PC-3 (cell line): ENCODE measurements at regions not wholly inside any gene's neighbourhood (a gene's known extent, or its start where the extent isn't known, plus 50 kb on each side); places are given as distances from the start of the nearest gene placed in this dataset.
"Not testable (repeated sequence)": the region's sequence is repeated elsewhere in the genome, so short reads cannot be mapped to it uniquely, and the experiment has no call there.

Source experiments
- ATAC-seq: fragments of 200-7000 bp; cut with Tn5 transposase; 2 replicates; pipeline ENCODE4 v1.9.1; 2020; ENCODE audit warnings: mild to moderate bottlenecking, moderate library complexity
- BruUV-seq: library from RNA; stranded (reverse); fragments of 400-500 nt; replicated peaks from 2 replicates; lab custom pipeline; 2021; lab: Mats Ljungman, UMichigan
- CTCF ChIA-PET: fragments of 300-600 bp; sonication (Branson Sonifier 250); formaldehyde crosslinking; loops from one replicate; lab custom pipeline; 2022; ENCODE audit warnings: antibody characterized with exemption; lab: Charles Lee
- POLR2A ChIA-PET: fragments of 300-600 bp; sonication (Branson Sonifier 250); formaldehyde crosslinking; loops from one replicate; lab custom pipeline; 2022; ENCODE audit warnings: antibody characterized with exemption; ENCODE audit not compliant: unreplicated experiment; lab: Charles Lee
- DNase-seq: peaks from one replicate; pipeline ENCODE4 v3.0.0-alpha.2; 2015
- H2AFZ ChIP-seq: fragments of 300-600 bp; sonication (generic); 2 replicates; pipeline ENCODE4 v1.6.0; 2016; ENCODE audit warnings: antibody characterized with exemption, low read length
- H3F3A ChIP-seq: fragments of 300-600 bp; sonication (generic); one replicate; pipeline ENCODE4 v1.6.0; 2017; ENCODE audit warnings: antibody characterized with exemption, low read length, control low read depth, mild to moderate bottlenecking; ENCODE audit not compliant: unreplicated experiment
- H3K27ac ChIP-seq: fragments of 300-600 bp; sonication (generic); 2 replicates; pipeline ENCODE4 v1.5.1; 2016; ENCODE audit warnings: mild to moderate bottlenecking, low read length
- H3K27me3 ChIP-seq: fragments of 300-600 bp; sonication (generic); 2 replicates; pipeline ENCODE4 v1.6.1; 2016; ENCODE audit warnings: low read length, mixed read lengths
- H3K36me3 ChIP-seq: fragments of 300-600 bp; sonication (generic); 2 replicates; pipeline ENCODE4 v1.6.1; 2016; ENCODE audit warnings: low read depth, mixed run types, low read length, mixed read lengths
- H3K4me1 ChIP-seq: fragments of 300-600 bp; sonication (generic); 2 replicates; pipeline ENCODE4 v1.5.1; 2016; ENCODE audit warnings: low read length; ENCODE audit not compliant: insufficient read depth
- H3K4me2 ChIP-seq: fragments of 300-600 bp; sonication (generic); 2 replicates; pipeline ENCODE4 v1.6.0; 2016; ENCODE audit warnings: low read length
- H3K4me3 ChIP-seq: fragments of 300-600 bp; sonication (generic); 2 replicates; pipeline ENCODE4 v1.5.1; 2016; ENCODE audit warnings: mild to moderate bottlenecking, low read length, mixed read lengths
- H3K79me2 ChIP-seq: fragments of 300-600 bp; sonication (generic); 2 replicates; pipeline ENCODE4 v1.6.1; 2017; ENCODE audit warnings: low read length, mixed read lengths
- H3K9ac ChIP-seq: fragments of 300-600 bp; sonication (generic); 2 replicates; pipeline ENCODE4 v1.6.0; 2016; ENCODE audit warnings: mild to moderate bottlenecking, low read length
- H3K9me2 ChIP-seq: fragments of 300-600 bp; sonication (generic); replicated peaks from 2 replicates; pipeline ENCODE4 v1.6.1; 2016; ENCODE audit warnings: mixed run types, low read length, mixed read lengths
- H3K9me3 ChIP-seq: fragments of 300-600 bp; sonication (generic); 2 replicates; pipeline ENCODE4 v1.6.1; 2016; ENCODE audit warnings: low read length, mixed read lengths
- H4K20me1 ChIP-seq: fragments of 300-600 bp; sonication (generic); 2 replicates; pipeline ENCODE4 v1.6.1; 2016; ENCODE audit warnings: low read length, mixed read lengths
- EZH2 ChIP-seq: fragments of 300-600 bp; sonication (generic); IDR thresholded peaks from one replicate; pipeline ENCODE4 v1.6.1; 2017; ENCODE audit warnings: antibody characterized with exemption, mild to moderate bottlenecking, low read length; ENCODE audit not compliant: unreplicated experiment
- EZH2phosphoT487 ChIP-seq: fragments of 300-600 bp; sonication (generic); IDR thresholded peaks from 2 replicates; pipeline ENCODE4 v1.6.1; 2018; ENCODE audit warnings: mild to moderate bottlenecking, antibody characterized with exemption, low read length, borderline replicate concordance
- intact Hi-C: fragments of 100-400 bp; cut with micrococcal nuclease; formaldehyde crosslinking; loops from 2 replicates; pipeline ENCODE4 v1.9.0; 2023
- TF ChIP-seq, protein P1 (sequence below): fragments of 300-600 bp; sonication (generic); conservative IDR thresholded peaks from 2 replicates; pipeline ENCODE4 v1.5.1; 2017; ENCODE audit warnings: antibody characterized with exemption, low read depth, mild to moderate bottlenecking, low read length

DNA sequence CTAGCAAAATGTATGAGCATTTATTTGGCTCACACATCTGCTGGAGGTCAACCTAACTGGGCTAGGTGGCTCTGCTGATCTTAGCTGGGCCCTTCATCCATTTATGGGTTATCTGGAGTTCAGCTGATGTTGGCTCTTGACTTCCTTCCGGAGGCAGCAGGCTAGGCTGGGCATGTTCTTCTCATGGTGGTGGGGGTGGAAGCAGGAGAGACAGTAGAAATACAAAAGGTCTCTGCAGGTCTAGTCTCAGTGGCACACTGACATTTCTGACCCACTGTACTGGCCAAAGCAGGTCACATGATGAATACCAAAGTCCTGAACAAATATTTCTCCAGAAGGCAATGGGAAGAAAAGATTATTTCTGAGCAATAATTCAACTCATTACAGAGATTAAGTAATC, 334.6 kb downstream of the CRPPA start:
- H3F3A ChIP-seq, result no peaks in the 10 kb centered on the region
- DNase-seq (no peak), ATAC-seq (no peak)
- no peak overlapping the region for H3K27ac ChIP-seq
- H3K4me1 ChIP-seq, result peaks cover 14% of the 10 kb centered on the region
- H2AFZ ChIP-seq, result 0 out of 2 replicates have a peak overlapping the region, but pooled peaks have one; percentile 18
- H3K9me2 ChIP-seq, result no peaks in the 10 kb centered on the region
- BruUV-seq, result no TSS peak
- no peaks in the 10 kb centered on the region for H3K36me3 ChIP-seq
- H4K20me1 ChIP-seq, result no peaks in the 10 kb centered on the region
- no peaks in the 10 kb centered on the region for H3K79me2 ChIP-seq
- no peaks in the 10 kb centered on the region for H3K9me3 ChIP-seq
- no peak overlapping the region for H3K9ac ChIP-seq
- POLR2A ChIA-PET, result no interaction called here
- intact Hi-C loops, result no loop called here
- H3K4me2 ChIP-seq, result no peak overlapping the region
- no peak overlapping the region for H3K4me3 ChIP-seq
- CTCF ChIA-PET, result no interaction called here
- TF ChIP-seq, protein P1, sequence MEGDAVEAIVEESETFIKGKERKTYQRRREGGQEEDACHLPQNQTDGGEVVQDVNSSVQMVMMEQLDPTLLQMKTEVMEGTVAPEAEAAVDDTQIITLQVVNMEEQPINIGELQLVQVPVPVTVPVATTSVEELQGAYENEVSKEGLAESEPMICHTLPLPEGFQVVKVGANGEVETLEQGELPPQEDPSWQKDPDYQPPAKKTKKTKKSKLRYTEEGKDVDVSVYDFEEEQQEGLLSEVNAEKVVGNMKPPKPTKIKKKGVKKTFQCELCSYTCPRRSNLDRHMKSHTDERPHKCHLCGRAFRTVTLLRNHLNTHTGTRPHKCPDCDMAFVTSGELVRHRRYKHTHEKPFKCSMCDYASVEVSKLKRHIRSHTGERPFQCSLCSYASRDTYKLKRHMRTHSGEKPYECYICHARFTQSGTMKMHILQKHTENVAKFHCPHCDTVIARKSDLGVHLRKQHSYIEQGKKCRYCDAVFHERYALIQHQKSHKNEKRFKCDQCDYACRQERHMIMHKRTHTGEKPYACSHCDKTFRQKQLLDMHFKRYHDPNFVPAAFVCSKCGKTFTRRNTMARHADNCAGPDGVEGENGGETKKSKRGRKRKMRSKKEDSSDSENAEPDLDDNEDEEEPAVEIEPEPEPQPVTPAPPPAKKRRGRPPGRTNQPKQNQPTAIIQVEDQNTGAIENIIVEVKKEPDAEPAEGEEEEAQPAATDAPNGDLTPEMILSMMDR, result no peak
- TF ChIP-seq EZH2phosphoT487 (no peak), EZH2 (no peak)
- no peaks in the 10 kb centered on the region for H3K27me3 ChIP-seq

DNA sequence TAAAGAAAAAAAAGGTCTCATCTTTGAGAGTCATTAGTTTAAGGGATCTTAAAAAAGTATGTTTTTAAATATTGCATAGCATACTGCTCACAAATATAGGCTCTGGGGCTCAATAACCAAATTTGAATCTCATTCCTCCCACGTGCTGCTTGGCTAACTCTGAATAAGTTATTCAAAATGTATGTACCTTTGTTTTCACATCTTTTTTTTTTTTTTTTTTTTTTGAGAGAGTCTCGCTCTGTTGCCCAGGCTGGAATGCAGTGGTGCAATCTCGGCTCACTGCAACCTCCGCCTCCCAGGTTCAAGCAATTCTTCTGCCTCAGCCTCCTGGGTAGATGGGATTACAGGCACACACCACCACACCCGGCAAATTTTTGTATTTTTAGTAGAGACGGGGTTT, 335.6 kb downstream of the CRPPA start:
- H2AFZ ChIP-seq, H3K79me2 ChIP-seq, H3K9ac ChIP-seq, H3F3A ChIP-seq, H4K20me1 ChIP-seq, CTCF ChIA-PET, H3K9me2 ChIP-seq, H3K36me3 ChIP-seq, POLR2A ChIA-PET, BruUV-seq, H3K4me2 ChIP-seq, DNase-seq, intact Hi-C loops, H3K9me3 ChIP-seq, H3K4me3 ChIP-seq, H3K27ac ChIP-seq, ATAC-seq, H3K27me3 ChIP-seq: not testable (repeated sequence)
- H3K4me1 ChIP-seq, result peaks cover 14% of the 10 kb centered on the region

DNA sequence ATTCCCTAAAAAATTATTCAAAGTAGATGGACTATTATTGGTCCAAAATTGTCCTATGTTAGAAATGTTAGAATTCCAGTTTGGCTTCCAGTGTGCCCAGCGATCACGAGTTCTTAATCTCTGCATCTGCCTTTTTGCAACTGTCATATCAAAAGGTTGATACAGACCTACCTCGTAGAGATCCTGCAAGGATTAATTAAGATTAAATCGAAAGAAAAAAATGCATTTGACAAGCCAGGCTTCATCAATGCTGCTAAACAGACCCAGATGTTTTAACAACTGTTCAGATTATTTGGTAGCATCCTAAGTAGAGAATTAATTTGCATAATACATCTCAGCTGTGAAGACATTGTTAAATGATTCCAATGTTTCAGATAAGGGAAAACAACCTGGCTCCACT, 336.5 kb downstream of the CRPPA start:
- H4K20me1 ChIP-seq, result no peaks in the 10 kb centered on the region
- no peak for TF ChIP-seq EZH2
- TF ChIP-seq EZH2phosphoT487, result no peak
- TF ChIP-seq, protein P1, result no peak
- BruUV-seq, result no TSS peak
- no peaks in the 10 kb centered on the region for H3K79me2 ChIP-seq
- H3K4me3 ChIP-seq, result no peak overlapping the region
- ChIA-PET POLR2A (interaction anchor here (0.6 kb wide), 1 partner anchor 19 kb away, joined by 3 read pairs; no protein-coding TSS in a partner anchor), CTCF (no interaction called here)
- intact Hi-C loops, result no loop called here
- H3K4me1 ChIP-seq, result peaks cover 14% of the 10 kb centered on the region
- no peaks in the 10 kb centered on the region for H3K36me3 ChIP-seq
- no peaks in the 10 kb centered on the region for H3K9me2 ChIP-seq
- H3F3A ChIP-seq, result no peaks in the 10 kb centered on the region
- no peaks in the 10 kb centered on the region for H3K27me3 ChIP-seq
- H3K9me3 ChIP-seq, result no peaks in the 10 kb centered on the region
- 0 out of 2 replicates have a peak overlapping the region, but pooled peaks have one; percentile 46 for H3K4me2 ChIP-seq
- no peak overlapping the region for H3K27ac ChIP-seq
- H3K9ac ChIP-seq, result no peak overlapping the region
- ATAC-seq (no peak), DNase-seq (no peak)
- no peak overlapping the region for H2AFZ ChIP-seq
